Esophagus muscularis mucosa (tissue), 3 donors: ENCODE measurements at regions not wholly inside any gene's neighbourhood (a gene's known extent, or its start where the extent isn't known, plus 50 kb on each side); places are given as distances from the start of the nearest gene placed in this dataset.
"Not testable (repeated sequence)": the region's sequence is repeated elsewhere in the genome, so short reads cannot be mapped to it uniquely, and the experiment has no call there.

Experiments used
- CTCF ChIP-seq, 3 experiments: fragments of 200-600 bp in 2 of 3; fragments of 450-650 bp in 1 of 3; sonication (generic) in 2 of 3; IDR thresholded peaks; one replicate each; pipeline ENCODE4 v1.5.1; 2017 to 2019; ENCODE audit warnings: antibody characterized with exemption in 3 of 3, mild to moderate bottlenecking in 2 of 3, moderate library complexity in 1 of 3
- EP300 ChIP-seq: sonication (generic); formaldehyde crosslinking; IDR thresholded peaks from one replicate; pipeline ENCODE4 v1.6.1; 2017; ENCODE audit warnings: antibody characterized with exemption

- TF ChIP-seq EP300; CTCF (IDR thresholded peaks at IDR 0.05): not testable (repeated sequence)
These were observed 165.3 kb downstream of the ZNF267 start for GRCh38 chr16:32038783-32039496.
